Mucosa of rectum (tissue), 2 donors: ENCODE measurements at regions not wholly inside any gene's neighbourhood (a gene's known extent, or its start where the extent isn't known, plus 50 kb on each side); places are given as distances from the start of the nearest gene placed in this dataset.

Experiments used
- H3K27ac ChIP-seq, 2 donors: one replicate each; pipeline ENCODE4 v1.7.0; 2013; ENCODE audit warnings: inconsistent platforms in 2 of 2, low read depth in 2 of 2, low read length in 2 of 2
- H3K27me3 ChIP-seq, 2 donors: one replicate each; pipeline ENCODE4 v1.7.0; 2013; ENCODE audit warnings: low read length in 2 of 2; ENCODE audit not compliant: control insufficient read depth in 2 of 2, insufficient read depth in 2 of 2
- H3K36me3 ChIP-seq, 2 donors: one replicate each; pipeline ENCODE4 v1.7.0; 2013; ENCODE audit warnings: low read length in 2 of 2; ENCODE audit not compliant: control insufficient read depth in 2 of 2, insufficient read depth in 2 of 2
- H3K4me1 ChIP-seq, 2 donors: one replicate each; pipeline ENCODE4 v1.7.0; 2013; ENCODE audit warnings: low read length in 2 of 2, mild to moderate bottlenecking in 1 of 2; ENCODE audit not compliant: control insufficient read depth in 2 of 2, insufficient read depth in 2 of 2
- H3K4me3 ChIP-seq, 2 donors: one replicate each; pipeline ENCODE4 v1.7.0; 2013; ENCODE audit warnings: low read length in 2 of 2
- H3K9ac ChIP-seq, 2 donors: one replicate each; pipeline ENCODE4 v1.7.0; 2013; ENCODE audit warnings: low read length in 2 of 2, low read depth in 1 of 2, mild to moderate bottlenecking in 1 of 2
- H3K9me3 ChIP-seq, 2 donors: one replicate each; pipeline ENCODE4 v1.7.0; 2013; ENCODE audit warnings: low read length in 2 of 2; ENCODE audit not compliant: control insufficient read depth in 2 of 2
- donor health status: healthy.
- donor health status: Normal muscosa, but diverticular disease.

- no peaks in the 10 kb centered on the region for H3K36me3 ChIP-seq
- no peak overlapping the region for H3K9ac ChIP-seq
- H3K27me3 ChIP-seq: no peaks in the 10 kb centered on the region
- no peaks in the 10 kb centered on the region for H3K4me1 ChIP-seq
- no peaks in the 10 kb centered on the region for H3K9me3 ChIP-seq
- H3K4me3 ChIP-seq: no peak overlapping the region
- H3K27ac ChIP-seq: no peak overlapping the region
Measured at GRCh38 chr20:23136893-23137745, 51.0 kb upstream of the CD93 start.

GRCh38 chr20:23135449-23136420 is 49.6 kb upstream of the CD93 start:
- no peaks in the 10 kb centered on the region for H3K9me3 ChIP-seq
- H3K36me3 ChIP-seq: no peaks in the 10 kb centered on the region
- H3K9ac ChIP-seq: no peak overlapping the region
- H3K4me3 ChIP-seq: no peak overlapping the region
- no peaks in the 10 kb centered on the region for H3K4me1 ChIP-seq
- H3K27me3 ChIP-seq: no peaks in the 10 kb centered on the region
- no peak overlapping the region for H3K27ac ChIP-seq
